Left colon (tissue), 2 donors: ENCODE measurements at regions not wholly inside any gene's neighbourhood (a gene's known extent, or its start where the extent isn't known, plus 50 kb on each side); places are given as distances from the start of the nearest gene placed in this dataset.

Experiments used
- ATAC-seq: fragments of 200-7000 bp; cut with Tn5 transposase; one replicate; pipeline ENCODE4 v1.9.1; 2020; ENCODE audit warnings: mild to moderate bottlenecking, moderate library complexity
- DNase-seq, 2 donors: peaks; one replicate each; pipeline ENCODE4 v3.0.0-alpha.2; 2020
- intact Hi-C, 2 donors: fragments of 100-400 bp; cut with DNase I in 1 of 2; cut with micrococcal nuclease in 1 of 2; formaldehyde crosslinking; loops; one replicate each; pipeline versions ENCODE4 v1.11.2 to v1.14.0; 2022; cut with DNase I, micrococcal nuclease
- donor health status: DM: no; HTN: no; CAD: no.
- donor health status: DM: yes; HTN: yes; CAD: no.

GRCh38 chr2:12363569-12363968 is 353.2 kb upstream of the TRIB2 start:
- intact Hi-C loops, result no loop called here
- ATAC-seq, result no peak

GRCh38 chr2:12369566-12369965 is 347.2 kb upstream of the TRIB2 start:
- intact Hi-C loops, result no loop called here
- ATAC-seq, result no peak
- no peak for DNase-seq

More at GRCh38 chr2:12363569-12363968, 353.2 kb upstream of the TRIB2 start:
- DNase-seq, result no peak

GRCh38 chr2:12376025-12376424 is 340.7 kb upstream of the TRIB2 start:
- intact Hi-C loops, result no loop called here
- DNase-seq, result no peak
- no peak for ATAC-seq

- intact Hi-C loops, result no loop called here
- DNase-seq (no peak), ATAC-seq (no peak)
Observed at GRCh38 chr2:12379143-12379542, 337.6 kb upstream of the TRIB2 start.

- ATAC-seq (no peak), DNase-seq (no peak)
- intact Hi-C loops, result no loop called here
Observed at GRCh38 chr2:12381543-12382325, 335.0 kb upstream of the TRIB2 start.

- no peak for ATAC-seq
- intact Hi-C loops, result no loop called here
- no peak for DNase-seq
Observed at GRCh38 chr2:12382366-12382765, 334.4 kb upstream of the TRIB2 start.

- intact Hi-C loops, result no loop called here
- DNase-seq, result no peak
- no peak for ATAC-seq
Observed at GRCh38 chr2:12389344-12390045, 327.2 kb upstream of the TRIB2 start.

GRCh38 chr2:12391116-12391515 is 325.6 kb upstream of the TRIB2 start:
- ATAC-seq, result peak; percentile 67
- intact Hi-C loops, result no loop called here
- DNase-seq, result no peak

- ATAC-seq (no peak), DNase-seq (no peak)
- intact Hi-C loops, result no loop called here
Observed at GRCh38 chr2:12396699-12397098, 320.0 kb upstream of the TRIB2 start.

GRCh38 chr2:12397854-12398253 is 318.9 kb upstream of the TRIB2 start:
- intact Hi-C loops, result no loop called here
- no peak for ATAC-seq
- DNase-seq, result no peak

- intact Hi-C loops, result no loop called here
- ATAC-seq (no peak), DNase-seq (no peak)
Observed at GRCh38 chr2:12399240-12399639, 317.5 kb upstream of the TRIB2 start.

GRCh38 chr2:12400543-12400942 is 316.2 kb upstream of the TRIB2 start:
- DNase-seq (no peak), ATAC-seq (no peak)
- intact Hi-C loops, result no loop called here

- DNase-seq (no peak), ATAC-seq (no peak)
- intact Hi-C loops, result no loop called here
Observed at GRCh38 chr2:12402440-12403139, 314.1 kb upstream of the TRIB2 start.

GRCh38 chr2:12404497-12404896 is 312.2 kb upstream of the TRIB2 start:
- ATAC-seq (no peak), DNase-seq (no peak)
- intact Hi-C loops, result no loop called here

- intact Hi-C loops, result no loop called here
- no peak for ATAC-seq
- DNase-seq, result no peak
Observed at GRCh38 chr2:12407160-12407559, 309.6 kb upstream of the TRIB2 start.

GRCh38 chr2:12412898-12413305 is 303.8 kb upstream of the TRIB2 start:
- DNase-seq (no peak), ATAC-seq (no peak)
- intact Hi-C loops, result no loop called here

GRCh38 chr2:12415536-12415935 is 301.2 kb upstream of the TRIB2 start:
- DNase-seq, result no peak
- intact Hi-C loops, result no loop called here
- ATAC-seq, result no peak

GRCh38 chr2:12416600-12416999 is 300.1 kb upstream of the TRIB2 start:
- DNase-seq, result peak in 1 of 2 donors; percentile 33
- intact Hi-C loops, result no loop called here
- no peak for ATAC-seq

GRCh38 chr2:12417786-12418185 is 298.9 kb upstream of the TRIB2 start:
- DNase-seq, result no peak
- intact Hi-C loops, result no loop called here
- no peak for ATAC-seq

GRCh38 chr2:12419803-12420202 is 296.9 kb upstream of the TRIB2 start:
- ATAC-seq (no peak), DNase-seq (no peak)
- intact Hi-C loops, result no loop called here
